Suppressor macrophage treated with lipopolysaccharide for 4 hours (primary cell): ENCODE measurements at regions not wholly inside any gene's neighbourhood (a gene's known extent, or its start where the extent isn't known, plus 50 kb on each side); places are given as distances from the start of the nearest gene placed in this dataset.

Experiments used
- DNase-seq: peaks from one replicate; pipeline ENCODE4 v3.0.0-alpha.2; 2020

DNA sequence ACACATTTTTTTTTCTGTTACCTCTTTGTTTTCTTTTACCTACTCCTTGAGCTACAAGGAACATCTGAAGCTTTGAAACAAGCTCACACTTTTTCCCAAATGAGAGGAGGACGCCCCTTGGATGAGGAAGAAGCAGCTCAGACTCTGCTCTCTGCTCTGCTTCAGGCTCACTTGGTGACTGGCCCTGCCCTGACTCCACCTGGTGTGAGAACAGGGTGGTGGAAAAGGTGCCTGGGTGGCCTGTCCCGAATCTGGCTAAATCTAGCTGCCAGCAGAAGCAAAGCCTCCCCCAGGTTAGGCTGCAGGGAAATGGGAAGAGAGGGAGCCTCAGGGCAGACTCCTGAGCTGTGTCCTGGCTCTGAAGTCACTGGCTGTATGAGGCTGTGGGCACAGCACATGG lies 68.0 kb upstream of the CEACAM8 start:
- no peak for DNase-seq

DNA sequence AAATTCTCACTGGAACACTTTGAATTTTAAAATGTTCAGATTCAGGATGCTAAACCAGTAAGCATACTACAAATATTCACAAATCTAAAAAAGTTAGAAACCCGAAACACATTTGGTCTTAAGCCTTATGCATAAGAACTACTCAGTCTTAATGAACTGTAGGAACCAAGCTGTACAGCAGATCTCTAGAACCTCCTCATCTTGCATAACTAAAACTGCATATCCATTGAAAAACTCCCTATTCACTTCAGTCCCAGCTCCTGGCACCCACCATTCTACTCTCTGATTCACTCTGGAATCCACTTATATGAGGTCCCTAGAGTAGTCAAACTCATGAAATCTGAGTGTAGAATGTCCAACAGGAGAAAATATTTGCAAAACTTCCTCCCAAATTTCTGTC lies 65.6 kb upstream of the CEACAM8 start:
- DNase-seq: no peak

DNA sequence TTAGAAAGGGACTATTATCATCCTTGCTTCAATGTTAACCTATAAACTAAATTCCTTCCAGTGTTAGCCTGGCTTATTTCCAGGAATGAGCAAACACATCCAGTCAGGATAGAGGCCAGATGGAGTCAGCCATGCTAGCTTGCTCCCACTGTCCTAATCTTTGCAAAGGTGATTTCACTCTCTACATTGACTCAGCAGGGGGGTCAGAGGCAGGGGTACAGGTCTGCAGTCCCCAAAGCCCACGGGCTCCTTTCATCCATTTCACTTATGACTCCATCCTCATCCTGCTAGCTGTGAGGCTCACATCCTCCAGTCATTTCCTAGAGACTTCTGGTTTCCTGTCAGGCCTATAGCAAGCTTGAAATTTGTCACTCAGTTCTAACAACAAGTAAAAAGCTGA lies 63.4 kb upstream of the CEACAM8 start:
- DNase-seq: no peak

DNA sequence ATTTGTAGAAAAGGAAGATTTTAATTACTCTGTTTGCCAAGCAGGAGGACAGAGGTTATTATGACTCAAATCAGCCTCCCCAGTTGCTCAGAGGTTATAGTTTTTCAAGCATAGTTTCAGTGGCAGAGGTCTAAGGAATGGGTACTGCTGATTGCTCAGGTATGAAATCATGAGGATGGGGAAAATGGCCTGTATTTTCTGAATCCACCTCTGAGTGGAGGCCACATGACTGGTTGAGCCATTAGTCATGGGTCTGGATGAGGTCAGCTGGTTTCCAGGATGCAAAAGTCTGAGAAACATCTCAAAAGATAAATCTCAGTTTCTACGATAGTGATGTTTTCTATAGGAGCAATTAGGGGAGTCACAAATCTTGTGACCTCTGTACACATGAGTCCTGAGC lies 62.8 kb upstream of the CEACAM8 start:
- peak; percentile 8 for DNase-seq

- DNase-seq: no peak
Measured at GRCh38 chr19:42655748-42656147, 61.0 kb upstream of the CEACAM8 start.

- no peak for DNase-seq
Measured at GRCh38 chr19:42653841-42654240, 59.1 kb upstream of the CEACAM8 start.

DNA sequence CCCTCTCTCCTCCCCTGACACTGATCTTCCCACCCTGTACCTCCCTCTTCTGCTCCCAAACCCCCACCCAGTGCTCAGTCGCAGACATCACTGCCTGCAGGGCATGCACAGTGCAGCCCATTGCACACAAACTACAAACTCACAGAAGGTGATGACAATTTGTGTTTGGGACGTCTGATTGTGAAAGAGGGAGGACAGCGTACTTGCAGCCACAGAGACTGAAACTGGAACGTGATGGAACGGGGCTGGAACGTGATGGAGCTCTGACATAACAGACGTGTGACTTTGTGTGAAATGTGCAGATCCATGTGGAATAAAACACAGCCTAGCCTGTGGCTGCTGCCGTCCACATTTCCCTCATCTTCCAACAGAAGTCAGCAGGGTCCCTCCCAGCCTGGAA lies 57.3 kb upstream of the CEACAM8 start:
- no peak for DNase-seq
